ENCODE measurements at regions not wholly inside any gene's neighbourhood (a gene's known extent, or its start where the extent isn't known, plus 50 kb on each side); places are given as distances from the start of the nearest gene placed in this dataset.

GRCh38 chr5:138702166-138703077, 50.8 kb upstream of the CTNNA1 start:
- TF ChIP-seq, protein P1, sequence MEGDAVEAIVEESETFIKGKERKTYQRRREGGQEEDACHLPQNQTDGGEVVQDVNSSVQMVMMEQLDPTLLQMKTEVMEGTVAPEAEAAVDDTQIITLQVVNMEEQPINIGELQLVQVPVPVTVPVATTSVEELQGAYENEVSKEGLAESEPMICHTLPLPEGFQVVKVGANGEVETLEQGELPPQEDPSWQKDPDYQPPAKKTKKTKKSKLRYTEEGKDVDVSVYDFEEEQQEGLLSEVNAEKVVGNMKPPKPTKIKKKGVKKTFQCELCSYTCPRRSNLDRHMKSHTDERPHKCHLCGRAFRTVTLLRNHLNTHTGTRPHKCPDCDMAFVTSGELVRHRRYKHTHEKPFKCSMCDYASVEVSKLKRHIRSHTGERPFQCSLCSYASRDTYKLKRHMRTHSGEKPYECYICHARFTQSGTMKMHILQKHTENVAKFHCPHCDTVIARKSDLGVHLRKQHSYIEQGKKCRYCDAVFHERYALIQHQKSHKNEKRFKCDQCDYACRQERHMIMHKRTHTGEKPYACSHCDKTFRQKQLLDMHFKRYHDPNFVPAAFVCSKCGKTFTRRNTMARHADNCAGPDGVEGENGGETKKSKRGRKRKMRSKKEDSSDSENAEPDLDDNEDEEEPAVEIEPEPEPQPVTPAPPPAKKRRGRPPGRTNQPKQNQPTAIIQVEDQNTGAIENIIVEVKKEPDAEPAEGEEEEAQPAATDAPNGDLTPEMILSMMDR (IDR thresholded peaks at IDR 0.05) = no peak
- no peaks in the 10 kb centered on the region for H3K27me3 ChIP-seq
- no peaks in the 10 kb centered on the region for H3K9me3 ChIP-seq
- no peak overlapping the region for H3K4me3 ChIP-seq
- no peak overlapping the region for H3K27ac ChIP-seq
- intact Hi-C loops (cut with DNase I) = no loop called here
- no peak for DNase-seq (ENCODE audit: low spot score in 2 of 2)
- no peaks in the 10 kb centered on the region for H3K36me3 ChIP-seq
- H3K4me1 ChIP-seq = no peaks in the 10 kb centered on the region

DNA sequence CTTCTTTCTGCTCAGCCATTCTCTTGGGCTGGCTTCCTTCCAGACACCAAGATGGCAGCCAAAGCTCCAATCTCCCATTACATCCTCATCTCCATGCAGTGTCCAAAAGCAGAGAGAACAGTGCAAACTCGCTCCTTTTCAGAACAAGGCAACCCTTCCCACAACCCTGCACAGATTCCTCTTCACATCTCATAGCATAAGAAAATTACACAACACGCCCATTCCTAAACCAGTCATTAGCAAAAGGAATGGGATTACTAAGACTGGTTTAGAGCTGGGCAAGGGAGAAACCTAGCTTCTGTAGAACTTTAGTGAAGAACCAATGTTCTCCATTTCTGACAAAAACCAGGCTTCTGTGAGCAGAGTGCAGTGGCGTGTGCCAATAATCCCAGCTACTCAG, 51.5 kb upstream of the CTNNA1 start:
- intact Hi-C loops (cut with DNase I) = no loop called here
- no peaks in the 10 kb centered on the region for H3K9me3 ChIP-seq
- DNase-seq (ENCODE audit: low spot score in 2 of 2) = no peak
- H3K27me3 ChIP-seq = no peaks in the 10 kb centered on the region
- no peaks in the 10 kb centered on the region for H3K36me3 ChIP-seq
- TF ChIP-seq, protein P1 (IDR thresholded peaks at IDR 0.05) = no peak
- no peak overlapping the region for H3K4me3 ChIP-seq
- no peaks in the 10 kb centered on the region for H3K4me1 ChIP-seq
- H3K27ac ChIP-seq = no peak overlapping the region

- Histone ChIP-seq H3K4me1 (no peaks in the 10 kb centered on the region), H3K36me3 (no peaks in the 10 kb centered on the region), H3K27me3 (no peaks in the 10 kb centered on the region), H3K9me3 (no peaks in the 10 kb centered on the region), H3K4me3 (no peak overlapping the region), H3K27ac (no peak overlapping the region)
- no peak for DNase-seq (ENCODE audit: low spot score in 2 of 2)
- TF ChIP-seq, protein P1 (IDR thresholded peaks at IDR 0.05) = no peak
- intact Hi-C loops (cut with DNase I) = no loop called here
These were observed 52.5 kb upstream of the CTNNA1 start for GRCh38 chr5:138700581-138701362.

DNA sequence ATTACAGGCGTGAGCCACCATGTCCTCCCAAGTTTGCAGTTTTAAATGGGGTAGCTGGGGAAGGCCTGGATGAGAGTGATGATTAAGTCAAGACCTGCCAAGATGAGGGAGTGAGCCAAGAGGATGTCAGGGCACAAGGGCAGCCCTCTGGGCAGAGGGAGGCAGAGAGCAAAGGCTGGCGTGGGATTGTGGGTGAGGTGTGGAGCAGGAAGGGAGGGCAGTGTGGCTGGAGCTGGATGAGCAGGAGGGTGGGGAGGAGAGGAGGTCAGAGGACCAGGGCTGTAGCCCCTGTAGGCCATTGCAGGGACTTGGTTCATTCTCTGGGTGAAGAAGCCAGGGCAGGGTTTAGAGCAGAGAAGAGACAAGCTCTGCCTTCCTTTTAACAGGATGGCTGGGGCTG, 53.7 kb upstream of the CTNNA1 start:
- no peaks in the 10 kb centered on the region for H3K4me1 ChIP-seq
- no peak for DNase-seq (ENCODE audit: low spot score in 2 of 2)
- H3K9me3 ChIP-seq = no peaks in the 10 kb centered on the region
- H3K27ac ChIP-seq = no peak overlapping the region
- TF ChIP-seq, protein P1 (IDR thresholded peaks at IDR 0.05) = no peak
- intact Hi-C loops (cut with DNase I) = no loop called here
- no peak overlapping the region for H3K4me3 ChIP-seq
- H3K27me3 ChIP-seq = no peaks in the 10 kb centered on the region
- H3K36me3 ChIP-seq = no peaks in the 10 kb centered on the region

- intact Hi-C loops (cut with DNase I) = no loop called here
- DNase-seq (ENCODE audit: low spot score in 2 of 2) = no peak
- TF ChIP-seq, protein P1 (IDR thresholded peaks at IDR 0.05) = no peak
- Histone ChIP-seq H3K4me1 (no peaks in the 10 kb centered on the region), H3K27ac (no peak overlapping the region), H3K9me3 (no peaks in the 10 kb centered on the region), H3K4me3 (no peak overlapping the region), H3K27me3 (no peaks in the 10 kb centered on the region), H3K36me3 (no peaks in the 10 kb centered on the region)
These were observed 54.5 kb upstream of the CTNNA1 start for GRCh38 chr5:138698713-138699112.
